Stimulated activated CD4-positive, alpha-beta T cell treated with anti-CD3 and anti-CD28 coated beads, Interleukin-12 subunit alpha, Interleukin-12 subunit beta, amount 100 ng/mL, for 48 hours (primary cell): ENCODE measurements at regions not wholly inside any gene's neighbourhood (a gene's known extent, or its start where the extent isn't known, plus 50 kb on each side); places are given as distances from the start of the nearest gene placed in this dataset.
"Not testable (repeated sequence)": the region's sequence is repeated elsewhere in the genome, so short reads cannot be mapped to it uniquely, and the experiment has no call there.

Source experiments
- DNase-seq, 3 donors: peaks; one replicate each; pipeline ENCODE4 v3.0.0-alpha.2; 2020; ENCODE audit warnings: low read depth in 2 of 3, low spot score in 1 of 3

GRCh38 chr11:57913715-57914704 lies 109.7 kb upstream of the OR9Q1 start:
- no peak for DNase-seq

- no peak for DNase-seq
Observed at GRCh38 chr11:57917632-57918031, 106.0 kb upstream of the OR9Q1 start.

GRCh38 chr11:57920971-57921370 lies 102.7 kb upstream of the OR9Q1 start:
- no peak for DNase-seq

GRCh38 chr11:57932105-57932504 lies 91.6 kb upstream of the OR9Q1 start:
- DNase-seq, result no peak

GRCh38 chr11:57935402-57936049 lies 88.2 kb upstream of the OR9Q1 start:
- DNase-seq, result no peak

- DNase-seq, result no peak
Observed at GRCh38 chr11:57936050-57936418, 87.6 kb upstream of the OR9Q1 start.

GRCh38 chr11:57937431-57937830 lies 86.2 kb upstream of the OR9Q1 start:
- DNase-seq, result no peak

- no peak for DNase-seq
Observed at GRCh38 chr11:57938351-57938750, 85.3 kb upstream of the OR9Q1 start.

- no peak for DNase-seq
Observed at GRCh38 chr11:57940044-57940756, 83.5 kb upstream of the OR9Q1 start.

- no peak for DNase-seq
Observed at GRCh38 chr11:57941875-57942274, 81.8 kb upstream of the OR9Q1 start.

GRCh38 chr11:57942808-57943207 lies 80.9 kb upstream of the OR9Q1 start:
- DNase-seq, result no peak

GRCh38 chr11:57943766-57944165 lies 79.9 kb upstream of the OR9Q1 start:
- DNase-seq, result not testable (repeated sequence)

- no peak for DNase-seq
Observed at GRCh38 chr11:57946628-57947027, 77.1 kb upstream of the OR9Q1 start.

GRCh38 chr11:57964660-57965059 lies 59.0 kb upstream of the OR9Q1 start:
- DNase-seq, result no peak

- no peak for DNase-seq
Observed at GRCh38 chr11:57971272-57972012, 52.2 kb upstream of the OR9Q1 start.

GRCh38 chr11:57972013-57972367 lies 51.7 kb upstream of the OR9Q1 start:
- no peak for DNase-seq
